ENCODE measurements at regions not wholly inside any gene's neighbourhood (a gene's known extent, or its start where the extent isn't known, plus 50 kb on each side); places are given as distances from the start of the nearest gene placed in this dataset.

DNA sequence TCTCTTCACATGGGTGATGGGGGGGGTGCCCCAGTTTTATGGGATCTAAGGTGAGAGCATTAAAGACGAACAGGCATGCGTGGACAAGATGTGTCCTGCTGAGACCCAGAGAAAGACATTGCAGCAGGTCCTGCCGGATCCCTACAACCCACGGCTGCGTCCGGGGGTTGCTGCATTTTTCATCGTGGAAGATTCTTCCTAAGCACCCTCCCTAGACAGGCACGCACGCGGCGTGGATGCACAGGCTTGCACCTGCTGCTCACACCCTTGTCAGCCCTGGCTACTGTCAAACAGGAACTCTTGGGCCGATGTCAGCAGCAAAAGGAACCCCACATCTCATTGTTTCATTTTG lies 280.6 kb upstream of the RTL1 start:
- TF ChIP-seq EZH2phosphoT487 (IDR thresholded peaks at IDR 0.05; ENCODE audit: insufficient read depth, low read depth) (no peak), EZH2 (IDR thresholded peaks at IDR 0.05; ENCODE audit: insufficient read depth, poor library complexity, severe bottlenecking) (no peak)
